ENCODE measurements at regions not wholly inside any gene's neighbourhood (a gene's known extent, or its start where the extent isn't known, plus 50 kb on each side); places are given as distances from the start of the nearest gene placed in this dataset.

GRCh38 chr9:87116492-87116891, 169.2 kb upstream of the GAS1 start:
- TF ChIP-seq, protein P1, sequence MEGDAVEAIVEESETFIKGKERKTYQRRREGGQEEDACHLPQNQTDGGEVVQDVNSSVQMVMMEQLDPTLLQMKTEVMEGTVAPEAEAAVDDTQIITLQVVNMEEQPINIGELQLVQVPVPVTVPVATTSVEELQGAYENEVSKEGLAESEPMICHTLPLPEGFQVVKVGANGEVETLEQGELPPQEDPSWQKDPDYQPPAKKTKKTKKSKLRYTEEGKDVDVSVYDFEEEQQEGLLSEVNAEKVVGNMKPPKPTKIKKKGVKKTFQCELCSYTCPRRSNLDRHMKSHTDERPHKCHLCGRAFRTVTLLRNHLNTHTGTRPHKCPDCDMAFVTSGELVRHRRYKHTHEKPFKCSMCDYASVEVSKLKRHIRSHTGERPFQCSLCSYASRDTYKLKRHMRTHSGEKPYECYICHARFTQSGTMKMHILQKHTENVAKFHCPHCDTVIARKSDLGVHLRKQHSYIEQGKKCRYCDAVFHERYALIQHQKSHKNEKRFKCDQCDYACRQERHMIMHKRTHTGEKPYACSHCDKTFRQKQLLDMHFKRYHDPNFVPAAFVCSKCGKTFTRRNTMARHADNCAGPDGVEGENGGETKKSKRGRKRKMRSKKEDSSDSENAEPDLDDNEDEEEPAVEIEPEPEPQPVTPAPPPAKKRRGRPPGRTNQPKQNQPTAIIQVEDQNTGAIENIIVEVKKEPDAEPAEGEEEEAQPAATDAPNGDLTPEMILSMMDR (IDR thresholded peaks at IDR 0.05): no peak
- DNase-seq (ENCODE audit: low spot score): no peak
- Mint-ChIP-seq H3K36me3 (ENCODE audit: low read depth) (peaks cover 2% of the 10 kb centered on the region), H3K4me1 (ENCODE audit: low read depth) (peaks cover 85% of the 10 kb centered on the region), H3K9me3 (ENCODE audit: low read depth) (peaks cover 2% of the 10 kb centered on the region), H3K27ac (ENCODE audit: unreplicated experiment) (peak overlapping the region; percentile 81), H3K4me3 (ENCODE audit: unreplicated experiment) (no peak overlapping the region), H3K27me3 (ENCODE audit: low read depth) (no peaks in the 10 kb centered on the region)

DNA sequence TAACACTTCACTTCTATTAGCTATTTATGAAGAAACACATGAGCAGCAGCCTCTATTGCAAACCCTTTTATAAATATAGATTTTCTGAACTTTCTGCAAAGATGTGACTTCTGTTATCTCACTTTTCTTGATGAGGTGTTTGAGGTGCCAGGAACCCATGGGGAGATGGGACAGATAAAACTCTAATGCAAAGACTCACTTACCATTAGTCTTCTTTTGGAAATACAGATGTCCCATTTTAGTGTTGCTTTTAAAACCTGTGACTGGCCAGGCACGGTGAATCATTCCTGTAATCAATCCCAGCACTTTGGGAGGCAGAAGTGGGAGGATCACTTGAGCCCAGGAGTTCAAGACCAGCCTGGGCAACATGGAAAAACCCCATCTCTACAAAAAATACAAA, 171.3 kb upstream of the GAS1 start:
- no peak for DNase-seq (ENCODE audit: low spot score)
- Mint-ChIP-seq H3K4me1 (ENCODE audit: low read depth) (peaks cover 87% of the 10 kb centered on the region), H3K27me3 (ENCODE audit: low read depth) (no peaks in the 10 kb centered on the region), H3K36me3 (ENCODE audit: low read depth) (no peaks in the 10 kb centered on the region), H3K27ac (ENCODE audit: unreplicated experiment) (no peak overlapping the region), H3K9me3 (ENCODE audit: low read depth) (no peaks in the 10 kb centered on the region), H3K4me3 (ENCODE audit: unreplicated experiment) (no peak overlapping the region)
- TF ChIP-seq, protein P1 (IDR thresholded peaks at IDR 0.05): no peak

DNA sequence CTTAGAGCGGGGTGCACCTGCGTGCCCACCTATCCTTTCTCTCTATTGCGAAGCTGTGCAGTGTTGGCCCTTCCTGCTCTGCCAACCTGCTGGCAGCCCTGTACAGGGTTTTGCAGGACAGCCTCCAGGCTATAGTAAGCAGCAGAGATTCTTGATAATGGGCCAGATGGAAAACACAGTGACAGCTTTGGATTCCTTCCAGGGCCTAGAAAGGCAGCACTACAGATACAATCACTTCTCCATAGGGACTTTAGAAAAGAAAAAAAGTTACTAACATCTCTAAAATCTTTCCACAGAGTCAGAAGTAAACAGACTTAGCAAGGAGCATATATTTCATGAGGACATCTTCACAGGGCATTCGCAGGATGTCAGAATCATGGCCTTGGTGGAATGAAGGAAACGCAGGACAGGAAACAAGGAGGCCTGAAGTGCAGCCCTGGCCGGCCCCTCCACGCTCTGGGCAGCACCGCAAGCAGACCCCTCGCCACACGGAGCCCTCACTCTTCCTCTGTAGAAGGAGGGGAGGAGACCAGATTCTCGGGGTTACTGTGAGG, 172.1 kb upstream of the GAS1 start:
- Mint-ChIP-seq H3K4me1 (ENCODE audit: low read depth) (peaks cover 87% of the 10 kb centered on the region), H3K4me3 (ENCODE audit: unreplicated experiment) (no peak overlapping the region), H3K27me3 (ENCODE audit: low read depth) (no peaks in the 10 kb centered on the region)

DNA sequence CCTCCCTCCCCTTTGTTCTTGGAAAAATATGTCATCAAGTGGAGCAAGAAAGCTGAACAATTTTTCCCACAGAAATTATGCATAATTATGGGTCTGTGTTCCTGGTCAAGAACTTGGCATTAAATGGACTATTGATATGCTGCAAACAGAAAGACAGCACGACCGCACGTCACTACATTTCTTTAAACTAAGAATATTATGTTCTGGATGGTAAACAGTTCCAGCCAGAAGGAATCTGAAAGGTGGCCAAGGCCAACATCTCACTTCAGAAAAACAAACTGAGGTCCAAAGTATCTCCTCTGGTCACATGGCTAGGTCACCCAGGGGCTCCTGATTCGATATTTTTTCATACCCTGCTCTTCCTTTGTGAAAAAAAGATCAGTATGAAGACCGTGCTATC, 173.3 kb upstream of the GAS1 start:
- Mint-ChIP-seq H3K36me3 (ENCODE audit: low read depth) (no peaks in the 10 kb centered on the region), H3K9me3 (ENCODE audit: low read depth) (no peaks in the 10 kb centered on the region), H3K27ac (ENCODE audit: unreplicated experiment) (peak overlapping the region; percentile 94), H3K4me1 (ENCODE audit: low read depth) (peaks cover 75% of the 10 kb centered on the region), H3K4me3 (ENCODE audit: unreplicated experiment) (no peak overlapping the region), H3K27me3 (ENCODE audit: low read depth) (no peaks in the 10 kb centered on the region)
- DNase-seq (ENCODE audit: low spot score): no peak
- TF ChIP-seq, protein P1 (IDR thresholded peaks at IDR 0.05): no peak

More for the DNA sequence above, 172.1 kb upstream of the GAS1 start:
- TF ChIP-seq, protein P1 (IDR thresholded peaks at IDR 0.05): no peak
- Mint-ChIP-seq H3K9me3 (ENCODE audit: low read depth) (no peaks in the 10 kb centered on the region), H3K27ac (ENCODE audit: unreplicated experiment) (peak overlapping the region; percentile 94), H3K36me3 (ENCODE audit: low read depth) (no peaks in the 10 kb centered on the region)
- DNase-seq (ENCODE audit: low spot score): no peak

- H3K27ac Mint-ChIP-seq (ENCODE audit: unreplicated experiment): peak overlapping the region; percentile 55
- no peaks in the 10 kb centered on the region for H3K9me3 Mint-ChIP-seq (ENCODE audit: low read depth)
- peaks cover 59% of the 10 kb centered on the region for H3K4me1 Mint-ChIP-seq (ENCODE audit: low read depth)
- H3K36me3 Mint-ChIP-seq (ENCODE audit: low read depth): no peaks in the 10 kb centered on the region
- TF ChIP-seq, protein P1 (IDR thresholded peaks at IDR 0.05): no peak
- no peak for DNase-seq (ENCODE audit: low spot score)
- no peaks in the 10 kb centered on the region for H3K27me3 Mint-ChIP-seq (ENCODE audit: low read depth)
- no peak overlapping the region for H3K4me3 Mint-ChIP-seq (ENCODE audit: unreplicated experiment)
Observed at GRCh38 chr9:87122947-87123685, 175.8 kb upstream of the GAS1 start.

Data from chondrocyte (in vitro differentiated cells).